ENCODE measurements at regions not wholly inside any gene's neighbourhood (a gene's known extent, or its start where the extent isn't known, plus 50 kb on each side); places are given as distances from the start of the nearest gene placed in this dataset.

GRCh38 chrX:9311421-9312160 lies 153.3 kb upstream of the TBL1X start:
- Histone ChIP-seq H2AFZ (ENCODE audit: low read length) (no peak overlapping the region), H3K27me3 (ENCODE audit: insufficient read depth, low read length) (no peaks in the 10 kb centered on the region), H3K79me2 (ENCODE audit: insufficient read depth, low read length) (no peaks in the 10 kb centered on the region), H3K4me3 (ENCODE audit: insufficient read depth, low read length) (no peak overlapping the region), H4K20me1 (ENCODE audit: insufficient read depth, low read length) (no peaks in the 10 kb centered on the region), H3K4me2 (ENCODE audit: insufficient read depth, low read length) (no peak overlapping the region), H3K4me1 (ENCODE audit: insufficient read depth, low read length) (no peaks in the 10 kb centered on the region), H3K9me3 (ENCODE audit: low read depth, low read length) (no peaks in the 10 kb centered on the region), H3K36me3 (ENCODE audit: insufficient read depth, low read length) (no peaks in the 10 kb centered on the region), H3K27ac (ENCODE audit: low read depth, low read length) (no peak overlapping the region)
- TF ChIP-seq CTCF (IDR thresholded peaks at IDR 0.05; ENCODE audit: extremely low read depth, low read depth, low read length): no peak
- DNase-seq (ENCODE audit: insufficient read length, low spot score, missing footprints): no peak

GRCh38 chrX:9312922-9313867 lies 151.7 kb upstream of the TBL1X start:
- Histone ChIP-seq H3K4me3 (ENCODE audit: insufficient read depth, low read length) (no peak overlapping the region), H3K27ac (ENCODE audit: low read depth, low read length) (no peak overlapping the region), H3K79me2 (ENCODE audit: insufficient read depth, low read length) (no peaks in the 10 kb centered on the region), H3K27me3 (ENCODE audit: insufficient read depth, low read length) (no peaks in the 10 kb centered on the region), H3K4me2 (ENCODE audit: insufficient read depth, low read length) (no peak overlapping the region), H2AFZ (ENCODE audit: low read length) (no peak overlapping the region), H3K4me1 (ENCODE audit: insufficient read depth, low read length) (no peaks in the 10 kb centered on the region), H3K9me3 (ENCODE audit: low read depth, low read length) (no peaks in the 10 kb centered on the region), H4K20me1 (ENCODE audit: insufficient read depth, low read length) (no peaks in the 10 kb centered on the region), H3K36me3 (ENCODE audit: insufficient read depth, low read length) (no peaks in the 10 kb centered on the region)
- peak; percentile 60 for TF ChIP-seq CTCF (IDR thresholded peaks at IDR 0.05; ENCODE audit: extremely low read depth, low read depth, low read length)
- DNase-seq (ENCODE audit: insufficient read length, low spot score, missing footprints): no peak

GRCh38 chrX:9315086-9315485 lies 149.8 kb upstream of the TBL1X start:
- no peaks in the 10 kb centered on the region for H3K9me3 ChIP-seq (ENCODE audit: low read depth, low read length)
- H2AFZ ChIP-seq (ENCODE audit: low read length): no peak overlapping the region
- no peak for DNase-seq (ENCODE audit: insufficient read length, low spot score, missing footprints)
- H3K27ac ChIP-seq (ENCODE audit: low read depth, low read length): no peak overlapping the region
- H3K36me3 ChIP-seq (ENCODE audit: insufficient read depth, low read length): no peaks in the 10 kb centered on the region
- H3K4me2 ChIP-seq (ENCODE audit: insufficient read depth, low read length): no peak overlapping the region
- no peak overlapping the region for H3K4me3 ChIP-seq (ENCODE audit: insufficient read depth, low read length)
- no peak for TF ChIP-seq CTCF (IDR thresholded peaks at IDR 0.05; ENCODE audit: extremely low read depth, low read depth, low read length)
- H3K27me3 ChIP-seq (ENCODE audit: insufficient read depth, low read length): no peaks in the 10 kb centered on the region
- no peaks in the 10 kb centered on the region for H4K20me1 ChIP-seq (ENCODE audit: insufficient read depth, low read length)
- H3K79me2 ChIP-seq (ENCODE audit: insufficient read depth, low read length): no peaks in the 10 kb centered on the region
- H3K4me1 ChIP-seq (ENCODE audit: insufficient read depth, low read length): no peaks in the 10 kb centered on the region

DNA sequence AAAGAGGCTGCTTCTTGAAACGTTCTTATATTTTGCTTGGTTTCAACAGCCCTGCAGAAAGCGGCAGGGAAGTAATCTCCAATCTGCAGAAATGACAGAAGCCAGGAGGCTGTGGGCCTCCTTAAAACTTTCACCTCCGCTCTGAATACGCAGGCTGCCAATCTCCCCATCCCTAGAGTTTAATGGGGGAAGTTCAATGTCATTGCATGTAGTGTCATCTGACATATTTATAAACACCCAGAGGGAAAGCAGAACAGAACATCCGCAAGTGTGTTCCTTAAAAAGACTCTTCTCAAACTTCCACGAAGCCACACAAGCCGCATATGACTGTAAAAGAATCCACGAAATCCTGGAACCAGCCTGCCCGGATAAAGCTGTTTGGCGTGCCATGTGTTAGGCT lies 148.8 kb upstream of the TBL1X start:
- no peaks in the 10 kb centered on the region for H3K4me1 ChIP-seq (ENCODE audit: insufficient read depth, low read length)
- TF ChIP-seq CTCF (IDR thresholded peaks at IDR 0.05; ENCODE audit: extremely low read depth, low read depth, low read length): no peak
- DNase-seq (ENCODE audit: insufficient read length, low spot score, missing footprints): no peak
- no peaks in the 10 kb centered on the region for H3K36me3 ChIP-seq (ENCODE audit: insufficient read depth, low read length)
- H3K4me3 ChIP-seq (ENCODE audit: insufficient read depth, low read length): no peak overlapping the region
- no peaks in the 10 kb centered on the region for H3K27me3 ChIP-seq (ENCODE audit: insufficient read depth, low read length)
- H3K27ac ChIP-seq (ENCODE audit: low read depth, low read length): no peak overlapping the region
- H3K9me3 ChIP-seq (ENCODE audit: low read depth, low read length): no peaks in the 10 kb centered on the region
- no peaks in the 10 kb centered on the region for H4K20me1 ChIP-seq (ENCODE audit: insufficient read depth, low read length)
- H2AFZ ChIP-seq (ENCODE audit: low read length): no peak overlapping the region
- no peaks in the 10 kb centered on the region for H3K79me2 ChIP-seq (ENCODE audit: insufficient read depth, low read length)
- no peak overlapping the region for H3K4me2 ChIP-seq (ENCODE audit: insufficient read depth, low read length)
